ENCODE measurements at regions not wholly inside any gene's neighbourhood (a gene's known extent, or its start where the extent isn't known, plus 50 kb on each side); places are given as distances from the start of the nearest gene placed in this dataset.

DNA sequence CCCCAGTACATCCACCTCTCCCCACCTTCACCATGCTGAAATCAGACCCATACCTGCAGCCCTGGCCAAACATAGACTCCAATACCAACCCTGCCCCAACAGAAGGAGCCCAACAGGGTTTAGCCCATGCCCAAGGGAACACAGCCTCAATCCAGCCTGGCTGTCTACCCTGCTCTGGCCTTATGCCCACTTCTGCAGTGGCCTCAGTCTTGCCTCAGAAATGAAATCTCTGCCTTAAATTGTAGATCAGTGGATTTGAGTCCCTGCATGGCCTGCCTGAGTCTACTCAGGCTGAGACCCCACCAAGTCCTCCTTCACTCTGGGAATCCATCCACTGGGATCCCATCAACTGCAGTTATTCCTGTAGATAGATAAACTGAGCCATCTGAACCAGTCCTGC lies 97.6 kb upstream of the GJB5 start:
- H3K9me3 ChIP-seq (ENCODE audit: insufficient read depth, low read depth), result no peaks in the 10 kb centered on the region
- no TSS peak for BruUV-seq (replicated peaks)
- no peak overlapping the region for H3K4me2 ChIP-seq
- no peaks in the 10 kb centered on the region for H3K4me1 ChIP-seq (replicated peaks; ENCODE audit: insufficient read depth)
- H2AFZ ChIP-seq, result no peak overlapping the region
- H3F3A ChIP-seq (ENCODE audit: insufficient read depth, low read depth), result no peaks in the 10 kb centered on the region
- no peak for TF ChIP-seq EZH2 (IDR thresholded peaks at IDR 0.05; ENCODE audit: low read depth)
- TF ChIP-seq, protein P1, sequence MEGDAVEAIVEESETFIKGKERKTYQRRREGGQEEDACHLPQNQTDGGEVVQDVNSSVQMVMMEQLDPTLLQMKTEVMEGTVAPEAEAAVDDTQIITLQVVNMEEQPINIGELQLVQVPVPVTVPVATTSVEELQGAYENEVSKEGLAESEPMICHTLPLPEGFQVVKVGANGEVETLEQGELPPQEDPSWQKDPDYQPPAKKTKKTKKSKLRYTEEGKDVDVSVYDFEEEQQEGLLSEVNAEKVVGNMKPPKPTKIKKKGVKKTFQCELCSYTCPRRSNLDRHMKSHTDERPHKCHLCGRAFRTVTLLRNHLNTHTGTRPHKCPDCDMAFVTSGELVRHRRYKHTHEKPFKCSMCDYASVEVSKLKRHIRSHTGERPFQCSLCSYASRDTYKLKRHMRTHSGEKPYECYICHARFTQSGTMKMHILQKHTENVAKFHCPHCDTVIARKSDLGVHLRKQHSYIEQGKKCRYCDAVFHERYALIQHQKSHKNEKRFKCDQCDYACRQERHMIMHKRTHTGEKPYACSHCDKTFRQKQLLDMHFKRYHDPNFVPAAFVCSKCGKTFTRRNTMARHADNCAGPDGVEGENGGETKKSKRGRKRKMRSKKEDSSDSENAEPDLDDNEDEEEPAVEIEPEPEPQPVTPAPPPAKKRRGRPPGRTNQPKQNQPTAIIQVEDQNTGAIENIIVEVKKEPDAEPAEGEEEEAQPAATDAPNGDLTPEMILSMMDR (conservative IDR thresholded peaks at IDR 0.05), result no peak
- DNase-seq, result no peak
- H3K27me3 ChIP-seq (ENCODE audit: insufficient read depth, low read depth), result peaks cover 76% of the 10 kb centered on the region
- no peak overlapping the region for H3K4me3 ChIP-seq
- intact Hi-C loops (cut with micrococcal nuclease; ENCODE audit: unreplicated experiment), result no loop called here
- H3K36me3 ChIP-seq (ENCODE audit: low read depth), result no peaks in the 10 kb centered on the region
- H4K20me1 ChIP-seq (ENCODE audit: insufficient read depth), result no peaks in the 10 kb centered on the region
- POLR2A ChIA-PET (ENCODE audit: unreplicated experiment), result no interaction called here
- CTCF ChIA-PET, result no interaction called here
- no peaks in the 10 kb centered on the region for H3K9me2 ChIP-seq (ENCODE audit: insufficient read depth)
- no peaks in the 10 kb centered on the region for H3K79me2 ChIP-seq (ENCODE audit: low read depth)
- no peak overlapping the region for H3K27ac ChIP-seq

DNA sequence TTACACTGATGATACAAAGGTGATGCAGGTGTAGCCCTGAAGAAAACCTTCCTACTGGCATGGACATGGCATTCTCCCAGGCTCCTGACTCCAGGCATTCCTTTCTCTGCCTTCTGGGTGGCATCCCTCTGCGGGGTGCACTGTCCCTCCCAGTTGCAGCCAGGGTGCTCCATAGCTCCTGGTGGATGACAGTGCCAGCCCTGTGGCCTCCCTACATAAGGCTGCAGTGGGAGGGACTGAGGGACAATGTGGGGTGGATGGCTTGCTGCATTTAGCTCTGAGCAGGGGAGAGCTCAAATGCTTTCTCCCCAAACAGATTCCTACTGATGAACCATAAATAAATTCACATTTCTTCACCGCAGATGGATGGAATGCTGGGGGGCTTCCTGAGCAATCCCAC lies 97.0 kb upstream of the GJB5 start:
- H2AFZ ChIP-seq, result no peak overlapping the region
- no peaks in the 10 kb centered on the region for H3K9me3 ChIP-seq (ENCODE audit: insufficient read depth, low read depth)
- H3K79me2 ChIP-seq (ENCODE audit: low read depth), result no peaks in the 10 kb centered on the region
- no peak overlapping the region for H3K4me3 ChIP-seq
- H3K4me1 ChIP-seq (replicated peaks; ENCODE audit: insufficient read depth), result no peaks in the 10 kb centered on the region
- H3K4me2 ChIP-seq, result no peak overlapping the region
- H3K27ac ChIP-seq, result no peak overlapping the region
- TF ChIP-seq EZH2 (IDR thresholded peaks at IDR 0.05; ENCODE audit: low read depth), result no peak
- TF ChIP-seq, protein P1 (conservative IDR thresholded peaks at IDR 0.05), result no peak
- intact Hi-C loops (cut with micrococcal nuclease; ENCODE audit: unreplicated experiment), result no loop called here
- H4K20me1 ChIP-seq (ENCODE audit: insufficient read depth), result no peaks in the 10 kb centered on the region
- H3K36me3 ChIP-seq (ENCODE audit: low read depth), result no peaks in the 10 kb centered on the region
- ChIA-PET POLR2A (ENCODE audit: unreplicated experiment) (no interaction called here), CTCF (no interaction called here)
- H3K27me3 ChIP-seq (ENCODE audit: insufficient read depth, low read depth), result peaks cover 70% of the 10 kb centered on the region
- no peak for DNase-seq
- H3F3A ChIP-seq (ENCODE audit: insufficient read depth, low read depth), result no peaks in the 10 kb centered on the region
- no TSS peak for BruUV-seq (replicated peaks)
- H3K9me2 ChIP-seq (ENCODE audit: insufficient read depth), result no peaks in the 10 kb centered on the region

DNA sequence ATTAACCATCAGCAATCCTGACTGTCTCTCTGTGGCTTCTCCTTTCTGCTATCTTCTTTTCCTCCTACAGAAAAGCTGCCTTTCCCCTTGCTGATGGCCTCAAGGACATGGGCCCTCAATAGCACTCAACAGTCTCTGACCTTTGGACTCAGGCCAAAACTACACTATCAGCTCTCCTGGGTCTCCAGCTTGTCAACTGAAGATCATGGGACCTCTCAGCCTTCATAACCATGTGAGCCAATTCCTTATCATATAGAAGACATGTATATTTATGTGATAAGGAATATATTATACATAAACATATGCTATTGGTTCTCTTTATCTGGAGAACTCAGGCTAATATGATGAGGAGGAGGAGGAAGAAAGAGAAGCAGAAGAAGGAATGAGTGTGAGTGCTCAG lies 91.8 kb upstream of the GJB5 start:
- TF ChIP-seq, protein P1 (conservative IDR thresholded peaks at IDR 0.05), result no peak
- no peak for TF ChIP-seq EZH2 (IDR thresholded peaks at IDR 0.05; ENCODE audit: low read depth)
- Histone ChIP-seq H3K9me3 (ENCODE audit: insufficient read depth, low read depth) (no peaks in the 10 kb centered on the region), H3K4me2 (no peak overlapping the region), H3K27ac (no peak overlapping the region), H3K9me2 (ENCODE audit: insufficient read depth) (no peaks in the 10 kb centered on the region), H3K79me2 (ENCODE audit: low read depth) (no peaks in the 10 kb centered on the region), H3K27me3 (ENCODE audit: insufficient read depth, low read depth) (peaks cover 29% of the 10 kb centered on the region), H3K4me3 (no peak overlapping the region), H3K36me3 (ENCODE audit: low read depth) (no peaks in the 10 kb centered on the region), H4K20me1 (ENCODE audit: insufficient read depth) (no peaks in the 10 kb centered on the region), H2AFZ (no peak overlapping the region), H3K4me1 (replicated peaks; ENCODE audit: insufficient read depth) (no peaks in the 10 kb centered on the region), H3F3A (ENCODE audit: insufficient read depth, low read depth) (no peaks in the 10 kb centered on the region)
- POLR2A ChIA-PET (ENCODE audit: unreplicated experiment), result no interaction called here
- no peak for DNase-seq
- no TSS peak for BruUV-seq (replicated peaks)
- CTCF ChIA-PET, result no interaction called here
- intact Hi-C loops (cut with micrococcal nuclease; ENCODE audit: unreplicated experiment), result no loop called here

Data from PC-9 (cell line).